IPS-18c (cell line): ENCODE measurements at regions not wholly inside any gene's neighbourhood (a gene's known extent, or its start where the extent isn't known, plus 50 kb on each side); places are given as distances from the start of the nearest gene placed in this dataset.

Source experiments
- H3K4me3 ChIP-seq: 2 replicates; pipeline ENCODE4 v1.7.0; 2013; ENCODE audit warnings: low read depth, mild to moderate bottlenecking, low read length, moderate library complexity; ENCODE audit not compliant: insufficient read depth
- H3K9me3 ChIP-seq: one replicate; pipeline ENCODE4 v1.6.1; 2013; ENCODE audit warnings: mild to moderate bottlenecking, low read length, moderate library complexity; ENCODE audit not compliant: control insufficient read depth, insufficient read depth

DNA sequence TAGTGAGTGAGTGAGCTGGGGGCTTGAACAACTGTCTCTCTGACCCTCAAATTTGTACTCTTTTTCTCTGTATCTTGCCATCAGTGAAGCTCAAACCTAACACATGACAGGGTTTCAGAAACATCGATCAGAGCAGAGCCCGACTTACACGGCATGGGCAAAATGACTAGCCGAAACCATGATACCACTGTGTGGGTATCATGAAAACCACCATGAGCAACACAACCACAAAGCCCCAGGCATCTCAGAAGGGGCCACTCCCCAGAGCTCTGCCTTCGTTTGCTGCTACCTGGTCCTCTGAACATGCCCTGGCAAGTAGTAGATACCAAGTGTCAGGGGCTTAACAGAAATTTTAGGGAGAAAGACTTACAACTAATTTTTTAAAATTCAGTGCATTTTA lies 308.5 kb downstream of the WDR11 start:
- H3K9me3 ChIP-seq, result no peaks in the 10 kb centered on the region
- H3K4me3 ChIP-seq, result no peak overlapping the region

DNA sequence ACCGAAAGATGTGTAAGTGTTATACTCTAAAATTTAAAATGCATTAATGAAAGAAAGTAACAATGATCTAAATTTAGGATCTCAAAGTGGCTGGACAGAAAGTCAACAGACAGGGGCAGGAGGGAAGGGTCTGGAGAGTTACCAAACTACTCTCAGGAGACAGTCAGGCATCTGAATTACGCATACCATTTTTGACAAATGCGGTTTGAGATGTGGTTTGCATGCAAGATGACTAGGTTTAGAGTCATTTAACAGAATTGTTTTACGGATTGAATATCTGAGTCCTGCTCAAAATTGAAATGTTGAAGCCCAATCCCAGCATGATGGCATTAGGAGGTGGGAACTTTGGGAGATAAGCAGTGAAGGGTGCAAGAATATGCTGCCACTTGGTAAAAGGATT lies 314.1 kb downstream of the WDR11 start:
- Histone ChIP-seq H3K4me3 (no peak overlapping the region), H3K9me3 (no peaks in the 10 kb centered on the region)

DNA sequence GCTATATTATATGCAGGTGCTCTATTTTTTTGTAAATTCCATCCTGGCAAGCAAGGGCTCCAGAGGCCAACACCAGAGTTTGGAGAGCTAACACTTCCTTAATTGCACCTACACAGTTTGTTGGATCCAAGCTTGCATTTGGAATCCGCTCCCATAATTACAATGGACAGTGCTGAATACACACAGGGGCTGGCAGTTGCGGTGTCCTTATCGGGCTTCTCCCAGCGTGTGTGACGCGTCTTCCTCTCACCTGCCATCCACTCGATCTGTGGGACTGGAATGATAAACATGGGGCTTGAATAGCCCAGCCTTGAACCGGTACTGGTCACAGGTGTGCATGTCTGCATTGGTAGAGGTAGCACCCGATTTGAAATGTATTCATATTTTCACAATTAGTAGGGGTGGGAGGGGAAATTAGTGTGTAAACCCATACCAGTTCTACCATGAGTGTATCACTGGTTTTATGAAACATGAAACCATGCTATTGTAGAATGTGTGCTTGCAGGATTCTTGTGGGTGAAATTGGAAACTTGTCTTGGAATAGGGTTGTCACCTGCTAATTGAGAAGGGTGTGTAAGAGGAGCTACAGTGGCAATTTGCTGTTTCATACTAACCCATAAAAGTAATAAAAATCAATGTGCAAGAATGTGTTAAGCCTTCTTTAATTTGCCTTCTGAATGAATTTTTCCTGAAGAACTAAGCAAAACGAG lies 316.5 kb downstream of the WDR11 start:
- H3K9me3 ChIP-seq, result no peaks in the 10 kb centered on the region
- H3K4me3 ChIP-seq, result no peak overlapping the region

DNA sequence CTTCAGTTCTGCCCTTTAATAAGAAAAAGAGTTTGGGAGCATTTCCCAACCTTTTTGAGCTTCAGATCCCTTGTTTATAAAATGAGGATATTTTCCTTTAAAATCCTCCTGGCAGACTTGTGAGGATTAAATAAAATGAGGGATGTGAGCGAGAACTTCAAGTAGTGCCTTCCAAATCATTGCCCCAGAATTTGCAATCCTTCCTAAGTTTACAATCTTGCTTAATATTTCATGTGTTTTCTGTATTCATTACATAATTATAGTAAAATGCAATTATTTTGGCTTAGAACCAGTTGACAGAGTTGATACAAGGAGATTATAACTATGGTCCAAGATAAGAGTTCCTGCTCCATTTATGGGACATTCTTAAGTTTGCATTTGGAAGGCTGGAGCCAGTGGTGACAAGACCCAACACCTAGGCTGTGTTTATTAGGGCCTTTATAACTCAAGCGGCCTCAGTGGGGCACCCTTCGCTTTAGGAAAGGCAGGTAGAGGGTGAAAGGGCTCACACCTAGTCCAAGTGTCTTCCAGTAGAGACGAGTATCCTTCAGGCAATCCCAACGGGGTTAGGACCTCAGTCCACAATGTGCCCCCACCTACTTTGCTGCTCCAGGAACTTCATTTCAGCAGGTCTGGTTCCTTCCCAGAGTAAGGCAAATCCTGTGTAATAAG lies 317.5 kb downstream of the WDR11 start:
- no peak overlapping the region for H3K4me3 ChIP-seq
- H3K9me3 ChIP-seq, result no peaks in the 10 kb centered on the region

DNA sequence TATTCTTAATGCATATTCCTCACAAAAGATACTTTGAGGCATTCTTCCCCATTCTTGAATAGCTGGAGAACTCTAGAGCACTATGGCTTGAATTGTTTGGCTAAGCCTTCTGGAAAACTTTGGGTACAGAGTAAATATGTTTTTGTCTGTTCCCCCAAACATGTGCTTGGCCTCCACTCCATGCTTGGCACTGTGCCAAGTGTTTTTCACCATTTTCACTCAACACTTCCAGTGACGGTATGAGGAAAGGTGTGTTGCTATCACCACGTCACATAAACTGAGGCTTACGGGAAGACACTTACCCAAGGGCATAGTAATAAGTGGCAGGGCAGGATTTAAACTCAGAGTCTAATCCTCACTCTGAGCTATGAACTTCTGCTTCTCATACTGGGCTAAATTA lies 318.2 kb downstream of the WDR11 start:
- H3K9me3 ChIP-seq, result no peaks in the 10 kb centered on the region
- H3K4me3 ChIP-seq, result no peak overlapping the region

DNA sequence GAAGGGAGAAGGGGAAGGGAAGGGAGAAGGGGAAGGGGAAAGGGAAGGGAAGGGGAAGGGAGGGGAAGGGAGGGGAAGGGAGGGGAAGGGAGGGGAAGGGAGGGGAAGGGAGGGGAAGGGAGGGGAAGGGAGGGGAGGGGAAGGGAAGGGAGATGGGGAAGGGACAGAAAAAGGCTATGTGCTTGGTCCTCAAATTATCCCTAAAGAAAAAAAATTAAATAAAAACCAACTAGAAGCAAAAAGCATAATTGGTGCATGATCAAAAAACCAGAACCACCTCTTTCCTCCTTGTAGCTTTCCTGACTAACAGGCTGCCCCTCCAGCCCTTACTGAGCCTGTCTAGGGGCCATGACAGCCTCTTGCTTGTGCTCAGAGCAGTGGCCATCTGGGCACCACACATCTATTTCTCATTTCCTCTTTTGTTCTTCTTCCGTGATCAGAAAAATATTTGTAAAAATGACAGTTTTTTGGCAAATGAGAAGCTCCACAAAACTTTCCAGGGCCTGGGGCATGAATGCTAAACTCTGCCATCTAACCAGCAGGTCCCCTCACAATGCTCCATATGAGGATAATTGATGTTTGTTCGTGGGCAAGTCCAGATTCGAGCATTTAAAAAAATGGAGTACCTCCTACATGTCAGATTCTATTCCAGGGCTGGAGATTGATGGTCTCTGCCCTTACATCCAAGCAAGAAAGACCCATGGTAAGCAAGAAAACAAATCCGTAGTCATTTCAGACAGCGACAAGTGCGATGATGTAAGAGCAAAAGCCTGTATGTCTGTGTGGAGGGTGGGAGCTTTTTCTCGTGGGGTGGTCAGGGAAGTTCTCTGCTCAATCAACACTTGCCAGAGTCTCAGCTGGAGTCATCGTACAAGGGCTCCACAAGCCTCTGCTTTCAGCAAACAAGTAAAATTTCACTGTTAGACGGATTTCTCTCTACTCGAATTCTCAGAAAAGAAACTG lies 320.9 kb downstream of the WDR11 start:
- no peaks in the 10 kb centered on the region for H3K9me3 ChIP-seq
- H3K4me3 ChIP-seq, result no peak overlapping the region

DNA sequence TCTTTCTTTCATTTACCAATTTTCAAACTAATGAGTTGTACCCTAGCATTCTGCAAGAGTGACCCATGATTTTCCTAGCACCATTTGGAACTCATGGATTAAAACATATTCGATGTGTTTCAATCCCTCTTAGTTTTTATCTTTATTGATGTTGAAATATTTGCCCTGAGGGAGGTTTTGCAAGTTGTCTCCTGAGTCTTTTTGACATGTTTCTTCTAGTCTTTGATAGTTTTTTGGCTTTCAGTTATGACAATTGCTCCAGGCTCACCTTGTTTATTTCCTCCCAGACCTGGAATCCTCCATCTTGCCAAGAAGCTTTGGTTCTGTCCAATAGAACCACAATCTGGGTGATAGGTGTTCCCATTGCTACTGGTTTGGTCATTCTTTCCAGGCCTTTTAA lies 327.8 kb downstream of the WDR11 start:
- no peak overlapping the region for H3K4me3 ChIP-seq
- H3K9me3 ChIP-seq, result peaks cover 2% of the 10 kb centered on the region

DNA sequence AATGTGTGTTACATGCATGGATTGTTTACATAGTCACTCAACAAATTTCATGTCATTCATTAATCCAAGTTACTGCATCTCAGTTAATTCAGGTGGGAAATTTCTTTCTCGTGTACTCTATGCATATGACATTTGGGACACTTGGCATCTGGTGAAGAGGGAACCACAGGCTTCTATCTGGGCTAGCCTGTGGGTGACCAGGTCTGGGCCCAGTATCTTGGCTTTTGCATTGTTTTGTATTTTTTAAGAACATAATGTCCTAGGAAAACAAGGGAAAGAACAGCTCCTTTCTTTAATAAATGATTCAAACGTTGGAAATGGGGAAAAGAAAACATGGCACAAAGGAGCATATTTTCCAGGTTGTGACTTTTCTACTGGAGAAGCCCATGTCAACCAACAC lies 331.1 kb downstream of the WDR11 start:
- H3K4me3 ChIP-seq, result no peak overlapping the region
- peaks cover 2% of the 10 kb centered on the region for H3K9me3 ChIP-seq

DNA sequence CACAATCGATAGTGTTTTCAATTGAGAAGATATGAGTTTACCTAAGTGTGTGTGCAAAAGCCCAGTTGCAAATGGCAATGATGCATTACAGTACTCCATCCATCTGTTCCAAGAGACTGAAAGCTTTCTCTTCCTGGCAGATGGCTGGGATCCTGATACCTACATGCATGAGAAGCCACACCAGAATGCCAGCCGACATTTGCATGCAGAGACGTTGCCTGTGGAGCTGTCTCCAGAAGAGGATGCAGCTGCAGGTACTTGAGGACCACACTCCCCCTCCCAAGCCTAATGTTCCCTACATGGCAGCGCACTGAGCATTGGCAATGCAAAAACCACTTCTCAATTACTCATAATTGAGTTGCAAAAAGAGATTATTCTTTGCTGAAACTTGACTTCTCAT lies 332.1 kb downstream of the WDR11 start:
- H3K9me3 ChIP-seq, result peaks cover 2% of the 10 kb centered on the region

DNA sequence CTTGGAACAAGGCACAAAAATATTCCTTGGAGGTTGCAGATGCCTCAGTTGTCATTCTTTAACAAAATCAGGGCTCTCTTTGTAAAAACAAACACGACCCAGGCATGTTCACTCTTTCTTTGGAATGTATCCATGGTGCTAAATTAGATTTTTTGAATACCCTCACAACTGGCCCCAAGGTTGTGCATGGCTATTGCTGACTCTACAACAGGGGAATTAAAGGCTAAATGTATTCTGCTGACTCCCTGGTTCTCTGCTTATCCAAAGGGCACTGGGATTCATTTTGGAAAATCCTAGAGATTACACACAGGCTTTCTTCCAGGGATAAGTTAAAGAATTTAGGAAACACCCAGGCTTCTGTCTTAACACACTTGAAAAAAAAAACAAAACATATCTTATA lies 332.5 kb downstream of the WDR11 start:
- no peak overlapping the region for H3K4me3 ChIP-seq
- peaks cover 2% of the 10 kb centered on the region for H3K9me3 ChIP-seq

More for the DNA sequence above, 332.1 kb downstream of the WDR11 start:
- no peak overlapping the region for H3K4me3 ChIP-seq

DNA sequence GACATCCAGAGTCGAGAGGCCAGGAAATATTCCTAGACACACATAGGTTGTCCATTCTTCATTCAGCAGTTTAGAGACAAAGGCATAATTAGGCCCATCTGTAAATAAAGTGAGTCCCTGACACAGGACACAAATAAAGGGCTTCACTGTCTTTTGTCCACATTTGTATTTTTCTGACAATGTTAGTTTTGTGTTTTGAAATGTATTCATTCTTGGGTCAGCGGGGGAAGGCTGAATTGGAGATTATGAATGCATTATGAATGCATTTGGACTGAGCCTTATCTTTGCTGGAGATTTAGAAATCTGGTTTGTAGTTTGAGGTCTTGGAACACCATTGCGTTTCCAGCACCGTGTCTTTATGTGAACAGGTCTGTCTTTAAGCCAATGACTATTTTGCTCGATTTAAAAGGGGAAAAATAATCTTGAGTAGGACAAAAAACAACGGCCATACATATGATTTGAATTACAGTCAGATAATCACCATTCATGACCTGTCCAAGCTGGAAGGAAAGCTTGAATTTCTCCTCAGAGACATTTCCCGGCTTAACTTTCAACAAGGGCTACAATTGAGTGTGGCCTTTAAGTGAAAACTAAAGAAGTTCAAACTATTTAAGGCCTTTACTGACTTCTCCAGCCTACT lies 334.8 kb downstream of the WDR11 start:
- no peak overlapping the region for H3K4me3 ChIP-seq
- no peaks in the 10 kb centered on the region for H3K9me3 ChIP-seq

DNA sequence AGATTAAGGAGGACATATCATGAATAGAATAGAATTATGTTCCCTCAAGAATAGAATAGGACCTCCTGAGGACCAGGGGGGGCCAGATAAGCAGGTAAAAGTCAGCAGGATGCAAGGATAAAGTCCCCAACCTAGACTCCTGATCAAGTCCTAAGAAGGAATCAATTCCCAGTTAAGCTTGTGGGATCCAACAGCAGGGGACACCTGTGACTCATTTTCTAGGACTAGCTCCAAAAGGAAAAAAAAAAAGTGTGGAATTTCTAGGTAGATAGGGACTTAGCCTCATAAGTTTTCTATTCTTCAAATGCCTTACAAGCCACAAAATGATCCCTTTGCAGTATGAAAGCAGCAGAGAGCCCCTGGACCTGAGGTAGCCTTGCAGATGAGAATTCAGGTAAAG lies 336.2 kb downstream of the WDR11 start:
- no peaks in the 10 kb centered on the region for H3K9me3 ChIP-seq
- H3K4me3 ChIP-seq, result no peak overlapping the region

DNA sequence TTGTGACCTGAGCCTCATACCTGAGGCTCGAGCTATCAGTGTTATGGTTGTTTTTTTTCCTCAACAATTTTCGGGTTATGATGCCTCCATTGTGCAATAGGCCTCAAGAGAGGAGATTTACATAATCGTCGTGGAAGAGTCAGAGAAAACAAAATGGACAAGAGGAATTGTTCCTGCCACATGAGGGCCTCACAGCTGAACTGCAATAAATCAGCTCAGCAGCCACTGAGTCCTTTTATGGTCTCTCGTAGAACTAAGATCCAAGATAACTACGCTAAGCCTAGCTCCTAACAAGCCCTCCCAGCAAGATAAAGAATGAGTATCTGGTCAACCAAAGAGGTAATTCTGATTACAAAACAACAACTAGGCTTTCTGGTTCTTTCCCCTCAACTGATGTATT lies 336.8 kb downstream of the WDR11 start:
- Histone ChIP-seq H3K9me3 (no peaks in the 10 kb centered on the region), H3K4me3 (no peak overlapping the region)

DNA sequence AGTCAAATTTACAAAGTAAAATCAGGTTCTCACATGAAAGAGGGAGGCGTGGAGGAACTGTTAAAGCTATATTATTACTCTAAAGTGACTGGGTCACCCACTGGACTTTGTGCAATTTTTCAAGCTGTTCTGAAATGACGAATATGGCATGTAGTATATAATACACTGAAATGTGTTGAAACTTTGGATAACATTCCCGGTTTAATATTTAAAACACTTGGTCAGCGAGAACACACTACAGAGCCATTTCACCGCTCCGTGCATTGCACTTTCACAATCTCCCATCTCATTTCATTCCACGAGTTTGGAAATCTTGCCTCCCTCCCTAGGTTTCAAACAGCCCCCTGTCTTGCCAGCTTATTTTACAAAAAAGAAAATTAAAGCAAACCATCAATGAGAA lies 337.9 kb downstream of the WDR11 start:
- Histone ChIP-seq H3K9me3 (no peaks in the 10 kb centered on the region), H3K4me3 (no peak overlapping the region)

DNA sequence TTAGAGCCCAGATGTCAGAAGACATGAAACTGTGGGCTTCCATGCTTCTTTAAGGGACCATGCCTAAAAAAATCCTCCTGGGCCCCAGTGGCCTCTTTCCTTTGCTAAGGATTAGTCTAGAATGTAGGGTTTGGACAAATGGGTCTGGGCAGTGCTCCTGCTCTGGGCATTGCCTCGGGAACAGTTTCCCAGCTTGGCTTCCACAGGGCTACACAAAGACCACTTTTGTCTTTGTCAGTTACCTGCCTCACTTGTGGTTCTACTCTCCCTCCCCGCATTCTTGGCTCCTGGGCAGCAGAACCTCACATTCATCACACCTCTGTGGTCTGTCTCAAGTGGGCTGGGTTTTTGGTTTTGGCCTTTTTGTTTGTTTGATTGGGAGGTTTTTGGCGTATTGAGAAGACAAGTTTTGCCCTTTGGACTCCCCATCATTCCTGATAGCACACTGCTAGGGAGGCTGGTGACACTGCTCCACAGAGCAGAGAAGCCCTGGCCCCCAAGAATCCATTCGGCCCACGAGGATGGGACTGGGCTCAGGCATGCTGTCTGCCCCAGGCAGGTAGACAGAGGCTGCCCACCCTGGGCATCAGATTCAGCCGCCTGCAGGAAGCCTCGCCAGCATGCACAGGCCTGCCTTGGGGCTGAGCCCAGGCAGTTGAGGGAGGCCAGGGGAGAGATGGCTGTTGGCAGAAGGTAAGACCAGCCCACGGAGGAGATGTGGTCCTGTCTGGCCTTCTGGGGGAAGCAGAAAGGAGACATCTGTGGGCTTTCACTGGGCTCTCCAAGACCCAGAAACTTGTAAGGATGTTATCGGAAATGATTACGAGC lies 343.7 kb downstream of the WDR11 start:
- H3K9me3 ChIP-seq, result no peaks in the 10 kb centered on the region
- H3K4me3 ChIP-seq, result no peak overlapping the region

DNA sequence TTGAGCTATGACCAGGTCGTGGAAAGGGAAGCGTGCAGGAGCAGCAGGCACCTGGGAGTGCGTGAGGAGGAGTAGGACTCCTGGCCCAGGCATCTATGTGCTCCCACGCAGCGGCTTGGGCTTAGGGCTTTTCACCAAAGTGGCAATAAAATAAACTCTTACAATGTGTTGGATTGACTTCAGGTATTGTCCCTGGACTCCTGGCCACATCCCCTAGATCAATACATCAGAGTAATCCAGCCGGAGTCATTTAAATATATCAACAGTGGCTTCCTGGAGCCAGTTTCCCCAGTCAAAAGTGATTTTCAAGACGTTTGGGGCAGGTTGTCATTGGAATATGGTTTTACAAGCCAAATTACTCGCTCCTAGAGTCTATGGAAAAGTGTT lies 344.4 kb downstream of the WDR11 start:
- H3K4me3 ChIP-seq, result no peak overlapping the region
- H3K9me3 ChIP-seq, result no peaks in the 10 kb centered on the region

DNA sequence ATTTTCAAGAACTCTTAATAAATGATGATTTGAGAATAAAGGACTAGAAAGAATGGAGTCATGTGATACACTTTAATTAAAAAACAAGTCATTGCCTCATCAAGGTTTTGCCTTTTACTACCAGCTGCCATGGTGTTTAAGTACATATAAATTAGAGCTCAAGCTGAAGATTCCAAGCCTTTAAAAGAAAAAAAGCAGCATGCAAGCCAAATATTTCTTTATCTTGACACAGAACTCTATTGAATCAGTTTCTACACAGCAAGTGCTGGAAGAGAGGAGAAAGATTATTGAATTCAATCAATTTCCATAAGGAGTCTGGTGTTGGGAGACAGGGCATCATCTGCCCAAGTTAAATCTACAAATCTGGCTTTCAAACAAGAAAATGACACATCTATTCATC lies 347.9 kb downstream of the WDR11 start:
- no peaks in the 10 kb centered on the region for H3K9me3 ChIP-seq

More for the DNA sequence above, 347.9 kb downstream of the WDR11 start:
- H3K4me3 ChIP-seq, result no peak overlapping the region
